ENCODE measurements at regions not wholly inside any gene's neighbourhood (a gene's known extent, or its start where the extent isn't known, plus 50 kb on each side); places are given as distances from the start of the nearest gene placed in this dataset.
"Not testable (repeated sequence)": the region's sequence is repeated elsewhere in the genome, so short reads cannot be mapped to it uniquely, and the experiment has no call there.

- no peak for DNase-seq (ENCODE audit: low read depth)
These were observed 575.9 kb upstream of the ANO3 start for GRCh38 chr11:25755918-25756584.

DNA sequence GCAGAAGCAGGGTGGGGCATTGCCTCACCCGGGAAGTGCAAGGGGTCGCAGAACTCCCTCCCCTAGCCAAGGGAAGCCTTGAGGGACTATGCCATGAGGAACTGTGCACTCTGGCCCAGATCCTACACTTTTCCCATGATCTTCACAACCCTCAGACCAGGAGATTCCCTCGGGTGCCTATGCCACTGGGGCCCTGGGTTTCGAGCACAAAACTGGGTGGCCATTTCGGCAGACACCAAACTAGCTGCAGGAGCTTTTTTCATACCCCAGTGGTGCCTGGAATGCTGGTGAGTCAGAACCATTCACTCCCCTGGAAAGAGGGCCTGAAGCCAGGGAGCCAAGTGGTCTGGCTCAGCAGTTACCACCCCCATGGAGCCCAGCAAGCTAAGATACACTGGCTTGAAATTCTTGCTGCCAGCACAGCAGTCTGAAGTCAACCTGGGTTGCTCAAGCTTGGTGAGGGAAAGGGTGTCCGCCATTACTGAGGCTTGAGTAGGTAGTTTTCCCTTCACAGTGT is 573.7 kb upstream of the ANO3 start:
- DNase-seq (ENCODE audit: low read depth), result no peak

DNA sequence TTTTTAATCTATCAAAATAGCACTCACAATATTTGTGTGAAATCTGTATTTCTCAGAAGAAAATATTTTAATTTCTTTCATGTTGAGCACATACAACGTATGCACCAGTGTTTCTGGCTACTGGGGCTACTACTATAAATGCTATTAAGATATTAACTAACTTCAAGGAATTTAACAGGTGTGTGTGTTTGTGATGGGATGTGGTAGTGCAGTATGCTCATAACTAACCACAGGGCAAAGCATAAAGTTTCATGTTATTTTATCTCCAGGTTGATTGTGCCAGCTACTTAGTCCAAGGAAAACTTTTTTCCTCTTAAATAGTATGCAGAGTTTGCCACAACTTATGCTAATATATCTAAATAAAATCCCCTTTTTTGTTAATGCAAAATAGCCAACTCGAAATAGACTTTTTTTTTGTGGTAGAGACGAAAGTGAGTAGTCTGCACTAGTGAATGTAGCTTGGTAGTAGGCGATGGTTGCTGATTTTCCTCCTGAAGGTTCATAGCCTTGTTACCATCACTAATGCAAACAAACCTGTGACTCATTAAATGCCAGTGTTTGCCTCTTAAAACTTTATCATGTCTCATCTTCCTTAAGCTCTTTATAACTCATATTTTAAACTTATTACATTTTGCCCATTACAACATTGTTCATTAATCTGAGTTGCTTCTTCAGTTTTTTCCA is 565.5 kb upstream of the ANO3 start:
- DNase-seq (ENCODE audit: low read depth), result no peak

GRCh38 chr11:25769287-25769686 is 562.6 kb upstream of the ANO3 start:
- DNase-seq (ENCODE audit: low read depth), result no peak

- DNase-seq (ENCODE audit: low read depth), result no peak
These were observed 560.3 kb upstream of the ANO3 start for GRCh38 chr11:25771605-25772004.

DNA sequence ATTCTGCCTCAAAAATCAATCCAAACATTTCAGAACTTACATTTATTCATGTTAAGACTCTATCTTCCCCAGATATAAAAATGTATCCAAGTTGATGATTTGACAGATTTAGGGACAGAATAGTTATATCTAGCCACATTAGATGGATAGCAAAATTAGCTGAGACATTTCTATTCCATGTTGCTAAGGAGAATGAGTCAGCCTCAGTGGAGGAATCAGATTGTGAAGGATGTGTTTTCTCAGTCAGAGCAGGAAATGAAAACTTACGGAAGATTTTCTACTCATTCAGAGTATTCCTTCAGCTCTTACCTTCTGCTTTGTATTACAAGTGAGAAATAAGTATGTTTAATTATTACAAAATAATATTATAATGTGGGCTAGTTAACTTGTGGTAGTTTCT is 556.3 kb upstream of the ANO3 start:
- DNase-seq (ENCODE audit: low read depth), result no peak

GRCh38 chr11:25776238-25776637 is 555.7 kb upstream of the ANO3 start:
- no peak for DNase-seq (ENCODE audit: low read depth)

DNA sequence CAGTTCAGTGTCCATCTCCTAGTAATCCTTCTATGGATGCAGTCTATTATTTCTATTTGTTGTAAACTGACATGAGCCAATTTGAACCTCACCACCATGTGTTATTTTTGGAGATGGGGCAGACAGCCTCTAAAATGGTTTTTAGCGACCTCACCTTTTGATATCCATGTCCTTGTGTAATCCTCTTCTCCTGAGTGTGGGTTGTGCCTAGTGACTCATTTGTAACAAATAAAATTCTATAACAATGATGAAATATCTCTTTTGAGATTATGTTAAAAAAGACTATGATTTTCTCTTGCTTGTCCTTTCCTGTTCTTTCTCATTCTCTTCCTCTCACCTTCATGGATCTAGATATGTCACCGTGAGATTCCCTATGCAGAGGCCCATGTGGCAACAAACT is 554.6 kb upstream of the ANO3 start:
- peak; percentile 1 for DNase-seq (ENCODE audit: low read depth)

GRCh38 chr11:25779033-25779432 is 552.9 kb upstream of the ANO3 start:
- no peak for DNase-seq (ENCODE audit: low read depth)

DNA sequence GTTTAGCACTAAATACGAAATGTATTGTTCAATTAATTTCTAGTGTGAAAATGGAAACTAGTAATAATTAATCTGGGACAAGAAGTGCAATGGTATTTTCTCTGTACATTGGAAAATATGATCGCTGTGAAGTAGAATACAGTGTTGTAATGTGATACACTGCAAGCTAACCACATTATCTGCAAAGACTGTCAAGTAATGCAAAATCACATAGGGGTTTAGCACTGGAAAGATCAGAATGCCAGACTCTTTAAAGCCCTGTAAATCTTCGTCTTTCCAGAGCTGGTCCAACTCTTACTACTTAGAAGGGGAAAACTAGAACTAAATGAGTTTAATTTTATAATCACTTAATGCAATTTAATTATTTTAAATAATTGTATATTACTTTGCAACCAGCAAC is 544.5 kb upstream of the ANO3 start:
- no peak for DNase-seq (ENCODE audit: low read depth)

DNA sequence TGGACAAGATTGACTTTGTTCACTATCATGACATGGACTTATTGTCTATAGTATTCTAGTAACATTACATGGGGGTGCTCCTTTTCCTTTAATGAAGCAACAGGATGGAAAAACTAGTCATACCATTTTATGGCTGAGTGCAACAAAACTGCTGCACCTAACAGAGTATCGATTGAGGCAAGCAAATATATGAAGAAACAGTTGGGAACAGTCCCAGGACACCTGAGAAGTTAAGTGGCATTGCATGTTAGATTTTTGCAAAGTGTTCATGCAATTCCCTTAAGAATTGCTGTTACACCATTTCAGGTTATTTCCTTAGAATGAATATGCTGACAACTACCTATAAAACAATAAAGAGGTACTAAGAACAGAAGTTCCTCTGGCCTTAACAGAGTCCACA is 541.5 kb upstream of the ANO3 start:
- no peak for DNase-seq (ENCODE audit: low read depth)

- no peak for DNase-seq (ENCODE audit: low read depth)
These were observed 538.3 kb upstream of the ANO3 start for GRCh38 chr11:25793637-25794036.

- no peak for DNase-seq (ENCODE audit: low read depth)
These were observed 537.1 kb upstream of the ANO3 start for GRCh38 chr11:25794804-25795203.

GRCh38 chr11:25816411-25816810 is 515.5 kb upstream of the ANO3 start:
- DNase-seq (ENCODE audit: low read depth), result no peak

GRCh38 chr11:25824688-25825087 is 507.2 kb upstream of the ANO3 start:
- DNase-seq (ENCODE audit: low read depth), result no peak

- DNase-seq (ENCODE audit: low read depth), result not testable (repeated sequence)
These were observed 500.4 kb upstream of the ANO3 start for GRCh38 chr11:25831485-25831884.

DNA sequence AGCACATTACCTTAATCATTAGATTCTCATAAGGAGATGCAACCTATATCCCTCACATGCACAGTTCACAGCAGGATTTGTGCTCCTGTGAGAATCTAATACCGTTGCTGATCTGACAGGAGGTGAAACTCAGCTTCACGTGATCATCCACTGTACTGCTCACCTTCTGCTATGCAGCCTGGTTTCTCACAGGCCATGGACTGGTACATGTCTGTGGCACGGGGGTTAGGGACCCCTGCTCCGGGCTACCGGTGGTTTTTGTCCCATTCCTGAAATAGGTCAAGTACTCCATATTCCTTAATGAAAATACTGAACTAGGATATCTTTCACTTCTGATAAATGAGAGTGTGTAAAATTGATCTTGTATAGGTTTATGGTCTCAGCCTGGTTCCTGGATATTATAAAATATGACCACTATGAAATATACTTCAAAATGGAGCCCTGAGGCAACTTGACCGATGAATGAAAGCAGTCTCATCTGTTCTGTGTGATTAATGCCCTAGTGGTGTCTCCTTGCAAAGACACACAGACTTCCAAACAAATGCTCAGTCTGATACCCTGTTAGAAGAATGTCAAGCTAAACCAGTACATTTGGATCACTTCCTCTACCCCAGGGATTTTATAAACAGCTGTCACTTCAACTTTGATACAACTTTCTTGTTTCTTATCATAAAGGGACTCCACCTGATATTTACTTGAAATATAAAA is 492.9 kb upstream of the ANO3 start:
- no peak for DNase-seq (ENCODE audit: low read depth)

- no peak for DNase-seq (ENCODE audit: low read depth)
These were observed 487.1 kb upstream of the ANO3 start for GRCh38 chr11:25844811-25845210.

- DNase-seq (ENCODE audit: low read depth), result no peak
These were observed 476.0 kb upstream of the ANO3 start for GRCh38 chr11:25855916-25856315.

DNA sequence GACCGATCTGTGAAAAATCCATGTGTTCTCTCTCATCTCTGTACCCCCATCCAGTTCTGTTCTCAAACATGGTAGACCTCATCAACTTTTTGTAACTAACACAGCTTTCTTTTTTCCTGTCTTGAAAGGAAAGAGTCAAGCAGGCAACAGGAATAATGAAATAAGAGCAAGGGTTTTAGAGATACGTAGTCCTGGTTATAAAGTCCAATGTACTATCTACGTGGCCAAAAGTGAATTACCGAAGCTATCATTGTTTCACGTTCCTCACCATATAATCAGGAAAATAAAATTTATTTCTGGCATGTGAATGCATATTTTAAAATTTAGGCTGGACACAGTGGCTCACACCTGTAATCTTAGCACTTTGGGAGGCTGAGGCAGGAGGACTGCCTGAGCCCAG is 472.2 kb upstream of the ANO3 start:
- DNase-seq (ENCODE audit: low read depth), result no peak

DNA sequence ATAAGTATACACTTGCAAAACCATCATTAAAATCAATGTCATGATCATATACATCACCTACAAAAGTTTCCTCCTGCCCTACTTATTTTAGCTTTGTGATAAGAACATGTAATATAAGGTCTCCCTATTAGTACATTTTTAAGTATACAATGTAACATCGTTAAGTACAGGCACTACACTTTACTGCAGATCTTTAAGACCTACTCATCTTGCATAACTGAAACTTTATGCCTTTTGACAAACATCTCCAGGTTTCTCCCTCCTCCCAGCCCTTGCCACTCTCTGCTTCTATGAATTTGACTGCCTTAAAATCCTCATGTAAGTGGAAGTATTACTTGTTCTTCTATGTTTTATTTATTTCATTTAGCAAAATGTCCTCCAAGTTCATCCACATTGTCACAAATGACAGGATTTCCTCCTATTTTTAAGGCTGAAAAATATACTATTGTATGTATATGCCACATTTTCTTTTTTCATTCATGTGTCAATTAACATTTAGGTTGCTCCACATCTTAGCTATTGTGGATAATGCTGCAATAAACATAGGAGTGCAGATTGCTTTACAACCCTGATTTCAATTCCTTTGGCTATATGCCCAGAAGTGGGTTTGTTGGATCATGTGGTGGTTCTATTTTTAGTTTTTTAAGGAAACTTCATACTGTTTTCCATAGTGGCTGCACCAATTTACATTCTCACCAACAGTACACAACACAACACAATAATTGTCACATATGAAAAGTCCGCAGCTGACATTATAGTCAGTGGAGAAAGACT is 471.1 kb upstream of the ANO3 start:
- DNase-seq (ENCODE audit: low read depth), result peak; percentile 14

GRCh38 chr11:25862159-25862558 is 469.8 kb upstream of the ANO3 start:
- DNase-seq (ENCODE audit: low read depth), result no peak
